HEK293 (cell line): ENCODE measurements at regions not wholly inside any gene's neighbourhood (a gene's known extent, or its start where the extent isn't known, plus 50 kb on each side); places are given as distances from the start of the nearest gene placed in this dataset.

ENCODE experiments used
- CTCF ChIA-PET: fragments of 350-600 bp; formaldehyde crosslinking; extraction: SDS; loops from one replicate; lab custom pipeline; 2021; ENCODE audit warnings: antibody characterized with exemption; lab: Yijun Ruan, JAX
- POLR2A ChIA-PET: fragments of 300-600 bp; formaldehyde crosslinking; extraction: SDS; loops from one replicate; lab custom pipeline; 2020; ENCODE audit warnings: antibody characterized with exemption, inconsistent platforms; lab: Yijun Ruan, JAX
- H3K27ac ChIP-seq: fragments of 200-500 bp; sonication (Bioruptor generic); 2 replicates; pipeline ENCODE4 v1.5.1; 2014; ENCODE audit warnings: low read depth, low read length, control low read depth, inconsistent platforms; ENCODE audit errors: extremely low read depth
- H3K36me3 ChIP-seq, 2 experiments: fragments of 200-500 bp in 1 of 2; sonication (Bioruptor generic) in 1 of 2; 1 replicate in 1 of 2; 2 replicates in 1 of 2; pipeline ENCODE4 v1.5.1; 2014 to 2017; ENCODE audit warnings: inconsistent platforms in 2 of 2, low read length in 2 of 2; ENCODE audit not compliant: control insufficient read depth in 2 of 2, insufficient read depth in 1 of 2
- H3K4me1 ChIP-seq: fragments of 200-500 bp; sonication (Bioruptor generic); 2 replicates; pipeline ENCODE4 v1.5.1; 2014; ENCODE audit warnings: mild to moderate bottlenecking, low read length, inconsistent platforms; ENCODE audit not compliant: control insufficient read depth, insufficient read depth
- H3K4me3 ChIP-seq: 2 replicates; pipeline ENCODE4 v1.5.1; 2011; ENCODE audit warnings: low read depth, mild to moderate bottlenecking, control low read depth, low read length, moderate library complexity
- H3K9me3 ChIP-seq: fragments of 200-500 bp; sonication (Bioruptor generic); 2 replicates; pipeline ENCODE4 v1.5.1; 2014; ENCODE audit warnings: low read depth, low read length, inconsistent platforms; ENCODE audit not compliant: control insufficient read depth, insufficient read depth
- AEBP2 ChIP-seq: fragments of 450-650 bp; formaldehyde crosslinking; IDR thresholded peaks from 2 replicates; pipeline ENCODE4 v1.5.1; 2016; ENCODE audit warnings: missing biosample characterization, missing genetic modification characterization, borderline replicate concordance
- IKZF3 ChIP-seq: fragments of 450-650 bp; IDR thresholded peaks from 2 replicates; pipeline ENCODE4 v1.5.0; 2018; ENCODE audit warnings: missing biosample characterization, mild to moderate bottlenecking, missing genetic modification characterization, moderate library complexity
- KLF16 ChIP-seq: fragments of 450-650 bp; formaldehyde crosslinking; IDR thresholded peaks from 2 replicates; pipeline ENCODE4 v1.5.1; 2017; ENCODE audit warnings: missing biosample characterization, missing genetic modification characterization
- PRDM10 ChIP-seq: fragments of 450-650 bp; formaldehyde crosslinking; IDR thresholded peaks from 2 replicates; pipeline ENCODE4 v1.5.1; 2016; ENCODE audit warnings: missing biosample characterization, missing genetic modification characterization
- SETDB1 ChIP-seq: IDR thresholded peaks from one replicate; pipeline ENCODE4 v1.6.1; 2017; ENCODE audit warnings: mild to moderate bottlenecking, low read length, moderate library complexity, mixed read lengths; ENCODE audit not compliant: insufficient read length
- SP2 ChIP-seq: fragments of 450-650 bp; formaldehyde crosslinking; IDR thresholded peaks from 2 replicates; pipeline ENCODE4 v1.5.1; 2016; ENCODE audit warnings: missing biosample characterization, missing genetic modification characterization
- ZBTB1 ChIP-seq: fragments of 450-650 bp; formaldehyde crosslinking; IDR thresholded peaks from 2 replicates; pipeline ENCODE4 v1.5.1; 2016; ENCODE audit warnings: missing biosample characterization, missing genetic modification characterization
- ZBTB21 ChIP-seq: fragments of 450-650 bp; formaldehyde crosslinking; IDR thresholded peaks from 2 replicates; pipeline ENCODE4 v1.5.1; 2017; ENCODE audit warnings: missing biosample characterization, missing genetic modification characterization
- ZBTB6 ChIP-seq: fragments of 450-650 bp; formaldehyde crosslinking; IDR thresholded peaks from 2 replicates; pipeline ENCODE4 v1.5.1; 2017; ENCODE audit warnings: missing biosample characterization, missing genetic modification characterization
- ZNF2 ChIP-seq: fragments of 450-650 bp; formaldehyde crosslinking; IDR thresholded peaks from 2 replicates; pipeline ENCODE4 v1.5.1; 2016; ENCODE audit warnings: missing biosample characterization, missing genetic modification characterization
- ZNF202 ChIP-seq: fragments of 450-650 bp; formaldehyde crosslinking; IDR thresholded peaks from 2 replicates; pipeline ENCODE4 v1.5.1; 2016; ENCODE audit warnings: missing biosample characterization, missing genetic modification characterization, borderline replicate concordance
- ZNF266 ChIP-seq: fragments of 450-650 bp; formaldehyde crosslinking; IDR thresholded peaks from 2 replicates; pipeline ENCODE4 v1.5.1; 2016; ENCODE audit warnings: missing biosample characterization, missing genetic modification characterization, low read depth
- ZNF274 ChIP-seq, 2 experiments: fragments of 200-500 bp in 1 of 2; fragments of 450-650 bp in 1 of 2; sonication (Bioruptor generic) in 1 of 2; formaldehyde crosslinking in 1 of 2; IDR thresholded peaks; 2 replicates each; pipeline versions ENCODE4 v1.5.1 to v1.6.1; 2014 to 2016; ENCODE audit warnings: borderline replicate concordance in 1 of 2, inconsistent platforms in 1 of 2, low read length in 1 of 2, missing biosample characterization in 1 of 2, missing genetic modification characterization in 1 of 2
- ZNF335 ChIP-seq: fragments of 450-650 bp; formaldehyde crosslinking; conservative IDR thresholded peaks from 2 replicates; pipeline ENCODE4 v1.5.1; 2016; ENCODE audit warnings: missing biosample characterization, missing genetic modification characterization
- ZNF354C ChIP-seq: fragments of 450-650 bp; formaldehyde crosslinking; IDR thresholded peaks from 2 replicates; pipeline ENCODE4 v1.5.1; 2016; ENCODE audit warnings: missing biosample characterization, missing genetic modification characterization, low read depth, borderline replicate concordance
- ZNF571 ChIP-seq: fragments of 450-650 bp; formaldehyde crosslinking; IDR thresholded peaks from 2 replicates; pipeline ENCODE4 v1.5.0; 2017; ENCODE audit warnings: missing biosample characterization, missing genetic modification characterization
- ZNF701 ChIP-seq: fragments of 450-650 bp; formaldehyde crosslinking; IDR thresholded peaks from 2 replicates; pipeline ENCODE4 v1.5.1; 2016; ENCODE audit warnings: missing biosample characterization, missing genetic modification characterization
- ZNF792 ChIP-seq: fragments of 450-650 bp; formaldehyde crosslinking; IDR thresholded peaks from 2 replicates; pipeline ENCODE4 v1.5.1; 2016; ENCODE audit warnings: missing biosample characterization, missing genetic modification characterization
- ZSCAN18 ChIP-seq: fragments of 450-650 bp; formaldehyde crosslinking; IDR thresholded peaks from 2 replicates; pipeline ENCODE4 v1.5.1; 2016; ENCODE audit warnings: missing biosample characterization, missing genetic modification characterization
- ZXDB ChIP-seq: fragments of 450-650 bp; formaldehyde crosslinking; IDR thresholded peaks from 2 replicates; pipeline ENCODE4 v1.5.1; 2016; ENCODE audit warnings: missing biosample characterization, missing genetic modification characterization

- no peaks in the 10 kb centered on the region for H3K36me3 ChIP-seq
- H3K9me3 ChIP-seq: no peaks in the 10 kb centered on the region
- no peak for TF ChIP-seq ZNF2 (tag by site-specific recombination)
- TF ChIP-seq ZBTB6: no peak
- no peak for TF ChIP-seq ZNF701 (tag by site-specific recombination)
- no peak for TF ChIP-seq ZNF354C (tag by site-specific recombination)
- no peak for TF ChIP-seq ZBTB21 (tag by site-specific recombination)
- no peak for TF ChIP-seq ZSCAN18 (tag by site-specific recombination)
- TF ChIP-seq AEBP2: no peak
- TF ChIP-seq ZNF274 (IDR thresholded peaks at IDR 0.05; ENCODE audit: low read length): no peak
- TF ChIP-seq ZNF274 (tag by site-specific recombination; IDR thresholded peaks at IDR 0.05; ENCODE audit: borderline replicate concordance): no peak
- TF ChIP-seq SETDB1: no peak
- TF ChIP-seq ZNF792: no peak
- no peak for TF ChIP-seq KLF16 (tag by site-specific recombination)
- no peak for TF ChIP-seq ZBTB1 (tag by site-specific recombination)
- TF ChIP-seq ZNF266 (tag by site-specific recombination): no peak
- TF ChIP-seq ZNF335 (tag by site-specific recombination): no peak
- TF ChIP-seq PRDM10 (tag by site-specific recombination): no peak
- no peak for TF ChIP-seq ZXDB (tag by site-specific recombination)
- TF ChIP-seq ZNF202: no peak
- TF ChIP-seq ZNF571 (tag by site-specific recombination): no peak
- no peak for TF ChIP-seq SP2 (tag by site-specific recombination)
- no peak for TF ChIP-seq IKZF3 (tag by site-specific recombination)
- ChIA-PET POLR2A (no interaction called here), CTCF (interaction anchor here (0.5 kb wide), 1 partner anchor 280 kb away, joined by 4 read pairs; no protein-coding TSS in a partner anchor)
- H3K27ac ChIP-seq: no peak overlapping the region
- H3K4me3 ChIP-seq: no peak overlapping the region
- 0 out of 2 replicates have a peak, but pooled peaks cover 5% of the 10 kb centered on the region for H3K4me1 ChIP-seq
These were observed 185.0 kb upstream of the NRXN3 start for GRCh38 chr14:77985211-77985615.
